Thoracic aorta (tissue), 2 donors: ENCODE measurements at regions not wholly inside any gene's neighbourhood (a gene's known extent, or its start where the extent isn't known, plus 50 kb on each side); places are given as distances from the start of the nearest gene placed in this dataset.

Source experiments
- ATAC-seq: fragments of 150-250 bp; one replicate; pipeline ENCODE4 v1.8.0; 2017; ENCODE audit warnings: low read depth; ENCODE audit not compliant: insufficient number of reproducible peaks, low FRiP score
- DNase-seq: peaks from one replicate; pipeline ENCODE4 v3.0.0-alpha.2; 2020; ENCODE audit warnings: low spot score
- H3K27ac ChIP-seq, 2 donors: fragments of 200-600 bp; sonication (generic); 1 replicate in 1 of 2; 2 replicates in 1 of 2; pipeline ENCODE4 v1.5.1; 2016; ENCODE audit warnings: mild to moderate bottlenecking in 2 of 2, moderate library complexity in 2 of 2
- H3K27me3 ChIP-seq: fragments of 200-600 bp; sonication (generic); replicated peaks from 2 replicates; pipeline ENCODE4 v1.6.0; 2016; ENCODE audit warnings: mild to moderate bottlenecking; ENCODE audit not compliant: insufficient read depth
- H3K36me3 ChIP-seq: fragments of 200-600 bp; sonication (generic); one replicate; pipeline ENCODE4 v1.5.1; 2016
- H3K4me1 ChIP-seq, 2 donors: fragments of 200-600 bp; sonication (generic); 1 replicate in 1 of 2; 2 replicates in 1 of 2; pipeline versions ENCODE4 v1.5.1 to v1.6.0; 2016; ENCODE audit warnings: low read depth in 2 of 2, mild to moderate bottlenecking in 1 of 2; ENCODE audit not compliant: control insufficient read depth in 1 of 2
- H3K4me3 ChIP-seq: fragments of 200-600 bp; sonication (generic); 2 replicates; pipeline ENCODE4 v1.5.1; 2016; ENCODE audit warnings: mild to moderate bottlenecking
- H3K9me3 ChIP-seq: fragments of 200-600 bp; sonication (generic); 2 replicates; pipeline ENCODE4 v1.5.1; 2016
- CTCF ChIP-seq: fragments of 200-600 bp; sonication (generic); IDR thresholded peaks from one replicate; pipeline ENCODE4 v1.5.1; 2019; ENCODE audit warnings: antibody characterized with exemption

GRCh38 chr1:177800400-177801088 lies 169.3 kb downstream of the SEC16B start:
- Histone ChIP-seq H3K27ac (no peak overlapping the region), H3K36me3 (no peaks in the 10 kb centered on the region), H3K27me3 (no peaks in the 10 kb centered on the region), H3K4me3 (no peak overlapping the region), H3K9me3 (peaks cover 3% of the 10 kb centered on the region), H3K4me1 (no peaks in the 10 kb centered on the region)
- TF ChIP-seq CTCF, result no peak
- ATAC-seq, result no peak
- no peak for DNase-seq

- DNase-seq, result no peak
- Histone ChIP-seq H3K27me3 (no peaks in the 10 kb centered on the region), H3K4me1 (no peaks in the 10 kb centered on the region), H3K9me3 (peaks cover 3% of the 10 kb centered on the region), H3K36me3 (no peaks in the 10 kb centered on the region), H3K27ac (no peak overlapping the region), H3K4me3 (no peak overlapping the region)
- no peak for TF ChIP-seq CTCF
- no peak for ATAC-seq
Measured at GRCh38 chr1:177799746-177800145, 170.1 kb downstream of the SEC16B start.

- no peak for ATAC-seq
Measured at GRCh38 chr1:177798614-177799013, 171.2 kb downstream of the SEC16B start.

GRCh38 chr1:177796561-177796960 lies 173.3 kb downstream of the SEC16B start:
- Histone ChIP-seq H3K4me1 (no peaks in the 10 kb centered on the region), H3K27me3 (no peaks in the 10 kb centered on the region), H3K4me3 (no peak overlapping the region), H3K36me3 (no peaks in the 10 kb centered on the region), H3K27ac (no peak overlapping the region), H3K9me3 (no peaks in the 10 kb centered on the region)
- no peak for TF ChIP-seq CTCF
- ATAC-seq (no peak), DNase-seq (no peak)

More at GRCh38 chr1:177798614-177799013, 171.2 kb downstream of the SEC16B start:
- no peaks in the 10 kb centered on the region for H3K4me1 ChIP-seq
- no peaks in the 10 kb centered on the region for H3K36me3 ChIP-seq
- H3K27ac ChIP-seq, result no peak overlapping the region
- no peak for DNase-seq
- no peak overlapping the region for H3K4me3 ChIP-seq
- no peak for TF ChIP-seq CTCF
- H3K9me3 ChIP-seq, result no peaks in the 10 kb centered on the region
- no peaks in the 10 kb centered on the region for H3K27me3 ChIP-seq

- H3K27ac ChIP-seq, result no peak overlapping the region
- no peak for DNase-seq
- no peak for TF ChIP-seq CTCF
- no peaks in the 10 kb centered on the region for H3K4me1 ChIP-seq
- no peak overlapping the region for H3K4me3 ChIP-seq
- H3K9me3 ChIP-seq, result no peaks in the 10 kb centered on the region
- no peaks in the 10 kb centered on the region for H3K36me3 ChIP-seq
- ATAC-seq, result no peak
- H3K27me3 ChIP-seq, result no peaks in the 10 kb centered on the region
Measured at GRCh38 chr1:177794376-177794991, 175.4 kb downstream of the SEC16B start.
